ENCODE measurements at regions not wholly inside any gene's neighbourhood (a gene's known extent, or its start where the extent isn't known, plus 50 kb on each side); places are given as distances from the start of the nearest gene placed in this dataset.

DNA sequence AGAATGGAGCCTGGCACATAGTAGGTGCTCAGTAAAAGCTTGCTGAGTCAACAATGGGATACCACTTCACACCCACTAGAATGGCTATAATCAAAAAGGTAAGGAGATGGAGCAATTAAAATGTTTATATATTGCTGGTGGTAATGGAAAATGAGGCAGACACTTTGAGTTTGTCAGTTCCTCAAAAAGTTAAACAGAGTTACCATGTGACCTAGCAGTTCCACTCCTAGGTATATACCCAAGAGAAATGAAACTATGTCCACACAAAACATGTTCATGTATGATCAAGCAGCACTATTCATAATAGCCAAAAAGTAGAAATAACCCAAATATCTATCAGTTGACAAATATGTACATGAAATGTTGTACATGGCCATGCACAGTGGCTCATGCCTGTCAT is 74.8 kb upstream of the ECE1 start:
- TF ChIP-seq, protein P1, sequence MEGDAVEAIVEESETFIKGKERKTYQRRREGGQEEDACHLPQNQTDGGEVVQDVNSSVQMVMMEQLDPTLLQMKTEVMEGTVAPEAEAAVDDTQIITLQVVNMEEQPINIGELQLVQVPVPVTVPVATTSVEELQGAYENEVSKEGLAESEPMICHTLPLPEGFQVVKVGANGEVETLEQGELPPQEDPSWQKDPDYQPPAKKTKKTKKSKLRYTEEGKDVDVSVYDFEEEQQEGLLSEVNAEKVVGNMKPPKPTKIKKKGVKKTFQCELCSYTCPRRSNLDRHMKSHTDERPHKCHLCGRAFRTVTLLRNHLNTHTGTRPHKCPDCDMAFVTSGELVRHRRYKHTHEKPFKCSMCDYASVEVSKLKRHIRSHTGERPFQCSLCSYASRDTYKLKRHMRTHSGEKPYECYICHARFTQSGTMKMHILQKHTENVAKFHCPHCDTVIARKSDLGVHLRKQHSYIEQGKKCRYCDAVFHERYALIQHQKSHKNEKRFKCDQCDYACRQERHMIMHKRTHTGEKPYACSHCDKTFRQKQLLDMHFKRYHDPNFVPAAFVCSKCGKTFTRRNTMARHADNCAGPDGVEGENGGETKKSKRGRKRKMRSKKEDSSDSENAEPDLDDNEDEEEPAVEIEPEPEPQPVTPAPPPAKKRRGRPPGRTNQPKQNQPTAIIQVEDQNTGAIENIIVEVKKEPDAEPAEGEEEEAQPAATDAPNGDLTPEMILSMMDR (IDR thresholded peaks at IDR 0.05; ENCODE audit: insufficient read depth, low read length, missing control alignments): no peak
- ChIA-PET CTCF (interaction anchor here (1.4 to 10.3 kb wide), 8 partner anchors 28 to 668 kb away, joined by 4 to 405 read pairs (median 8); no protein-coding TSS in a partner anchor), POLR2A (no interaction called here)
- DNase-seq (ENCODE audit: low read depth, low spot score): no peak
- H3K4me3 ChIP-seq (ENCODE audit: low read depth, low read length): no peak overlapping the region

DNA sequence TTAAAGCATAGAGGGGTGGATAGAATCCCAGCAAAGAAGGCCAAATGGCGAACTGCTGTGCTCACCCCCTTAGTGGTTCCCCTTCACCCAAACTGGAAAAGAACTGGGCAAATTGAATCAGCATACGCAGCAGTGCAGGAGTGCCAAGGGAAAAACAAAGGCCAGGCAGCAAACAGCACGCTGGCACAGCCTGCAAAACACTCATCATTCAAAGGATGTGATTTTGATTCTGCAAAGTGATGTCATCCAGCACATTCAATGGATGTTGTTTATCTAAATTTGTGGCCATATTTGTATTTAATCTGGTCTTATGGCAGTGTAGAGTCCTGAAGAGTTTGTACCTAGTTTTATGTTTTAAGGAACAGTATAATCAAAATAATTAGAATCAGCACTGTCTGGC is 71.8 kb upstream of the ECE1 start:
- no peak overlapping the region for H3K4me3 ChIP-seq (ENCODE audit: low read depth, low read length)
- POLR2A ChIA-PET: no interaction called here
- CTCF ChIA-PET: interaction anchor here (1.1 to 1.4 kb wide), 2 partner anchors 127 to 145 kb away, joined by 4 to 5 read pairs; no protein-coding TSS in a partner anchor
- no peak for DNase-seq (ENCODE audit: low read depth, low spot score)
- TF ChIP-seq, protein P1 (IDR thresholded peaks at IDR 0.05; ENCODE audit: insufficient read depth, low read length, missing control alignments): no peak

DNA sequence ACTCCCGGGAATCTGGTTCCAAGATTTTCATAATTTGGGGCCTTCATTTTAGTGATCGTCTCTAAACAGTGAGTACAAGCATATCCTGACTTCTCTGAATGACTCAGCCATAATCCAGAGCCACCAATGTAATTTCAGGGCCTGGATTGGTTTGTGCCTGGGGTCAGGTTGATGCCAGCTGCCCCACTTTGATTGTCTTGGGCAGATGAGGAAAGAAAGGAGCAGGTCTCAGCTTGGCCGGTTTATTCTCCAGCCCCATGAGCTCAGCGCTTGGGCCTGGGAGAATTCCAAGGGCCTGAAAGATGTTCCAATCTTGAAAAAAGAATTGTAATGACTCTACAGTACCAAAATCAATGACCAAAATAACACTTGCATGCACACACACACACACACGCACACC is 71.2 kb upstream of the ECE1 start:
- DNase-seq (ENCODE audit: low read depth, low spot score): no peak
- ChIA-PET CTCF (interaction anchor here (0.6 to 4.6 kb wide), 7 partner anchors 9 to 299 kb away, joined by 3 to 24 read pairs (median 5); no protein-coding TSS in a partner anchor), POLR2A (no interaction called here)
- TF ChIP-seq, protein P1 (IDR thresholded peaks at IDR 0.05; ENCODE audit: insufficient read depth, low read length, missing control alignments): no peak
- H3K4me3 ChIP-seq (ENCODE audit: low read depth, low read length): no peak overlapping the region

DNA sequence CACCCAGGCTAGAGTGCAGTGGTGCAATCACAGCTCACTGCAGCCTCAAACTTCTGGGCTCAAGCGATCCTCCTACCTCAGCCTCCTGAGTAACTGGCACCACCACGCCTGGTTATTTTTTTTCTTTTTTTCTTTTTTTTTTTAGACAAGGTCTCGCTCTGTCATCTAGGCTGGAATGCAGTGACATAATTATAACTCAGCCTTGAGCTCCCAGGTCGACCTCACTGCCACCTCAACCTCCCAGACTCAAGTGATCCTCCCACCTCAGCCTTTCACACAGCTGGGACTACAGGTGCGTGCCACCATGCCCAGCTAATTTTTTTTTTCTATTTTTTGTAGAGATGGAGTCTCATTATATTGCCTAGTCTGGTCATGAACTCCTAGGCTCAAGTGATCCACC is 66.9 kb upstream of the ECE1 start:
- no peak for DNase-seq (ENCODE audit: low read depth, low spot score)
- POLR2A ChIA-PET: no interaction called here
- TF ChIP-seq, protein P1 (IDR thresholded peaks at IDR 0.05; ENCODE audit: insufficient read depth, low read length, missing control alignments): no peak
- CTCF ChIA-PET: interaction anchor here (1.0 to 6.3 kb wide), 7 partner anchors 9 to 140 kb away, joined by 3 to 45 read pairs (median 7); no protein-coding TSS in a partner anchor
- H3K4me3 ChIP-seq (ENCODE audit: low read depth, low read length): no peak overlapping the region

DNA sequence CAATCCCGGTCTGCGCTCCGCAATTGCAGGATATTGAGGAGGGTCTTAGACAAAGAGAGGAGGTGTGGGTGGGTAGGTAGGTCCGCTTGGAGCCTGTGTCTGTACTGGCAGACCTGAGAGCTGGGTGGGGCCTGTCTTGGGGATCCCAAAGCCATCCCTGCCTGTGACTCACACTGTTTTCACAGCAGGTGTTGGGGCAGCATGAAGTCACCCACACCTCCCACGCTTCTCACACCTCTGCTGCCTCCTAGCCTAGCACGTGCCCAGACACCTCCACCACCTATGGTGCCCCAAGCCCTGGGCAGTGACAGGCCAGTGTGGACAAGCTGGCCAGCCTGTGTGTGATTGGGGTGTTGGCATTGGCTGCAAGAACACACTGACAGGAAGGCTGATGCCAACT is 65.7 kb upstream of the ECE1 start:
- DNase-seq (ENCODE audit: low read depth, low spot score): no peak
- H3K4me3 ChIP-seq (ENCODE audit: low read depth, low read length): no peak overlapping the region
- CTCF ChIA-PET: interaction anchor here (1.0 to 6.3 kb wide), 7 partner anchors 8 to 124 kb away, joined by 3 to 45 read pairs (median 5); no protein-coding TSS in a partner anchor
- TF ChIP-seq, protein P1 (IDR thresholded peaks at IDR 0.05; ENCODE audit: insufficient read depth, low read length, missing control alignments): no peak
- POLR2A ChIA-PET: no interaction called here

DNA sequence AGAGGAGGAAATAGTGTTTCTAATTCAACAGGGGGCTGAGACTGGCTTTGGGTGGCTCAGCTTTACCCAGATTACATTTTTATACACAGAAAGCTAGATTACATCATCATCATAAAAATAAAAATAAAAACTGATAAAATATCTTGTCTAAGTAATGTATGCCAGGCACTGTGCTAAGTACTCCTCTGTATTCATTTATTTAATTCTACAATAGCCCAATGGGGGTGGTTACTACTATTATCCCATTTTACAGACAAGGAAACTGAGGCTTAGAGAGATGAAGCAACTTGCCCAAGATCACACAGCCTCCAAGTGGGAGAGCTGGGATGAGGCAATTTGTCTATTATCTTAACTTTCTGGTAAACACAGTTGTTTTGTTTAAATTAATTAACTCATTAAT is 62.3 kb upstream of the ECE1 start:
- no peak overlapping the region for H3K4me3 ChIP-seq (ENCODE audit: low read depth, low read length)
- DNase-seq (ENCODE audit: low read depth, low spot score): no peak
- TF ChIP-seq, protein P1 (IDR thresholded peaks at IDR 0.05; ENCODE audit: insufficient read depth, low read length, missing control alignments): no peak
- CTCF ChIA-PET: interaction anchor here (0.7 to 6.3 kb wide), 12 partner anchors 15 to 221 kb away, joined by 3 to 45 read pairs (median 4); no protein-coding TSS in a partner anchor
- POLR2A ChIA-PET: interaction anchor here (0.6 kb wide), 1 partner anchor 28 kb away, joined by 3 read pairs; no protein-coding TSS in a partner anchor

Data from AG04449 (cell line).